ACC112 (cell line): ENCODE measurements at regions not wholly inside any gene's neighbourhood (a gene's known extent, or its start where the extent isn't known, plus 50 kb on each side); places are given as distances from the start of the nearest gene placed in this dataset.

ENCODE experiments used
- H2AFZ ChIP-seq: fragments of 200-600 bp; sonication (generic); one replicate; pipeline ENCODE4 v1.6.0; 2017; ENCODE audit warnings: antibody characterized with exemption, low read length; ENCODE audit not compliant: unreplicated experiment
- H3K27ac ChIP-seq: fragments of 200-600 bp; sonication (generic); 2 replicates; pipeline ENCODE4 v1.5.1; 2014; ENCODE audit warnings: low read depth, mild to moderate bottlenecking, antibody characterized with exemption, low read length, moderate library complexity
- H3K27me3 ChIP-seq: fragments of 200-600 bp; sonication (generic); 2 replicates; pipeline ENCODE4 v1.6.1; 2014; ENCODE audit warnings: mild to moderate bottlenecking, antibody characterized with exemption, low read length, moderate library complexity, mixed read lengths; ENCODE audit not compliant: insufficient read depth
- H3K36me3 ChIP-seq: fragments of 200-600 bp; sonication (generic); 2 replicates; pipeline ENCODE4 v1.6.1; 2016; ENCODE audit warnings: mild to moderate bottlenecking, antibody characterized with exemption, low read length, moderate library complexity, mixed read lengths; ENCODE audit not compliant: insufficient read depth
- H3K4me1 ChIP-seq: fragments of 200-600 bp; sonication (generic); one replicate; pipeline ENCODE4 v1.6.1; 2016; ENCODE audit warnings: low read length, mixed read lengths; ENCODE audit not compliant: insufficient read depth, unreplicated experiment, control insufficient read depth
- H3K4me3 ChIP-seq: fragments of 200-600 bp; sonication (generic); 2 replicates; pipeline ENCODE4 v1.5.1; 2014; ENCODE audit warnings: mild to moderate bottlenecking, low read depth, low read length
- H3K79me2 ChIP-seq: fragments of 200-600 bp; sonication (generic); one replicate; pipeline ENCODE4 v1.6.0; 2016; ENCODE audit warnings: low read length; ENCODE audit not compliant: control insufficient read depth, unreplicated experiment, insufficient read depth

GRCh38 chr4:132981611-132982010, 167.5 kb upstream of the PCDH10 start:
- no peak overlapping the region for H3K4me3 ChIP-seq
- no peaks in the 10 kb centered on the region for H3K4me1 ChIP-seq
- H3K27me3 ChIP-seq = no peaks in the 10 kb centered on the region
- H2AFZ ChIP-seq = no peak overlapping the region
- H3K79me2 ChIP-seq = no peaks in the 10 kb centered on the region
- H3K27ac ChIP-seq = no peak overlapping the region
- H3K36me3 ChIP-seq = no peaks in the 10 kb centered on the region

GRCh38 chr4:132982151-132982550, 166.9 kb upstream of the PCDH10 start:
- Histone ChIP-seq H3K4me3 (no peak overlapping the region), H3K27ac (no peak overlapping the region), H3K36me3 (no peaks in the 10 kb centered on the region)

GRCh38 chr4:132991111-132991510, 158.0 kb upstream of the PCDH10 start:
- Histone ChIP-seq H3K27ac (no peak overlapping the region), H3K79me2 (no peaks in the 10 kb centered on the region), H3K4me3 (no peak overlapping the region), H3K27me3 (no peaks in the 10 kb centered on the region), H3K36me3 (no peaks in the 10 kb centered on the region), H3K4me1 (no peaks in the 10 kb centered on the region), H2AFZ (no peak overlapping the region)

More at GRCh38 chr4:132982151-132982550, 166.9 kb upstream of the PCDH10 start:
- no peaks in the 10 kb centered on the region for H3K27me3 ChIP-seq
- no peak overlapping the region for H2AFZ ChIP-seq
- H3K4me1 ChIP-seq = no peaks in the 10 kb centered on the region
- H3K79me2 ChIP-seq = no peaks in the 10 kb centered on the region

- Histone ChIP-seq H3K27me3 (no peaks in the 10 kb centered on the region), H3K79me2 (no peaks in the 10 kb centered on the region), H3K36me3 (no peaks in the 10 kb centered on the region), H2AFZ (no peak overlapping the region), H3K4me3 (no peak overlapping the region), H3K27ac (no peak overlapping the region), H3K4me1 (no peaks in the 10 kb centered on the region)
Measured at GRCh38 chr4:132992686-132993085, 156.4 kb upstream of the PCDH10 start.

- Histone ChIP-seq H3K4me1 (no peaks in the 10 kb centered on the region), H3K36me3 (no peaks in the 10 kb centered on the region), H2AFZ (no peak overlapping the region), H3K27me3 (no peaks in the 10 kb centered on the region), H3K79me2 (no peaks in the 10 kb centered on the region), H3K4me3 (no peak overlapping the region), H3K27ac (no peak overlapping the region)
Measured at GRCh38 chr4:132998585-132999230, 150.4 kb upstream of the PCDH10 start.

GRCh38 chr4:133000012-133000411, 149.1 kb upstream of the PCDH10 start:
- Histone ChIP-seq H3K4me3 (no peak overlapping the region), H3K36me3 (no peaks in the 10 kb centered on the region), H3K27ac (no peak overlapping the region), H3K27me3 (no peaks in the 10 kb centered on the region), H2AFZ (no peak overlapping the region), H3K79me2 (no peaks in the 10 kb centered on the region), H3K4me1 (no peaks in the 10 kb centered on the region)

- H3K4me1 ChIP-seq = no peaks in the 10 kb centered on the region
- H3K27me3 ChIP-seq = no peaks in the 10 kb centered on the region
- H2AFZ ChIP-seq = no peak overlapping the region
- no peaks in the 10 kb centered on the region for H3K79me2 ChIP-seq
- H3K36me3 ChIP-seq = no peaks in the 10 kb centered on the region
- H3K4me3 ChIP-seq = no peak overlapping the region
- no peak overlapping the region for H3K27ac ChIP-seq
Measured at GRCh38 chr4:133003169-133003568, 145.9 kb upstream of the PCDH10 start.

GRCh38 chr4:133014473-133015135, 134.5 kb upstream of the PCDH10 start:
- no peak overlapping the region for H2AFZ ChIP-seq

GRCh38 chr4:133045288-133045687, 103.8 kb upstream of the PCDH10 start:
- Histone ChIP-seq H3K4me1 (no peaks in the 10 kb centered on the region), H3K36me3 (no peaks in the 10 kb centered on the region), H2AFZ (no peak overlapping the region), H3K79me2 (no peaks in the 10 kb centered on the region), H3K27ac (no peak overlapping the region), H3K4me3 (no peak overlapping the region), H3K27me3 (no peaks in the 10 kb centered on the region)

More at GRCh38 chr4:133014473-133015135, 134.5 kb upstream of the PCDH10 start:
- no peaks in the 10 kb centered on the region for H3K4me1 ChIP-seq
- no peak overlapping the region for H3K4me3 ChIP-seq
- H3K79me2 ChIP-seq = no peaks in the 10 kb centered on the region
- no peaks in the 10 kb centered on the region for H3K27me3 ChIP-seq
- no peaks in the 10 kb centered on the region for H3K36me3 ChIP-seq
- H3K27ac ChIP-seq = no peak overlapping the region

- H3K79me2 ChIP-seq = no peaks in the 10 kb centered on the region
- no peaks in the 10 kb centered on the region for H3K27me3 ChIP-seq
- no peak overlapping the region for H3K4me3 ChIP-seq
- H2AFZ ChIP-seq = no peak overlapping the region
- no peaks in the 10 kb centered on the region for H3K4me1 ChIP-seq
- no peaks in the 10 kb centered on the region for H3K36me3 ChIP-seq
- no peak overlapping the region for H3K27ac ChIP-seq
Measured at GRCh38 chr4:133046156-133046555, 102.9 kb upstream of the PCDH10 start.

GRCh38 chr4:133058701-133059100, 90.4 kb upstream of the PCDH10 start:
- Histone ChIP-seq H3K4me3 (no peak overlapping the region), H3K27me3 (no peaks in the 10 kb centered on the region), H3K4me1 (no peaks in the 10 kb centered on the region), H3K27ac (no peak overlapping the region), H3K36me3 (no peaks in the 10 kb centered on the region), H2AFZ (no peak overlapping the region), H3K79me2 (no peaks in the 10 kb centered on the region)
